Colonic mucosa (tissue), 4 donors: ENCODE measurements at regions not wholly inside any gene's neighbourhood (a gene's known extent, or its start where the extent isn't known, plus 50 kb on each side); places are given as distances from the start of the nearest gene placed in this dataset.

Experiments used
- DNase-seq: peaks from one replicate; pipeline ENCODE4 v3.0.0-alpha.2; 2020
- H3K27ac ChIP-seq: fragments of 200-600 bp; one replicate; pipeline ENCODE4 v1.8.0; 2021
- H3K27me3 ChIP-seq: fragments of 200-600 bp; one replicate; pipeline ENCODE4 v1.8.0; 2021
- H3K36me3 ChIP-seq: fragments of 200-600 bp; one replicate; pipeline ENCODE4 v1.8.0; 2021
- H3K4me1 ChIP-seq: fragments of 200-600 bp; one replicate; pipeline ENCODE4 v1.8.0; 2021; ENCODE audit warnings: mild to moderate bottlenecking
- H3K4me3 ChIP-seq: fragments of 200-600 bp; one replicate; pipeline ENCODE4 v1.8.0; 2021
- H3K9ac ChIP-seq, 2 donors: one replicate each; pipeline ENCODE4 v1.7.0; 2013; ENCODE audit warnings: control low read depth in 2 of 2, low read depth in 2 of 2, low read length in 2 of 2
- H3K9me3 ChIP-seq: fragments of 200-600 bp; one replicate; pipeline ENCODE4 v1.8.0; 2021
- intact Hi-C: fragments of 100-400 bp; cut with DNase I; formaldehyde crosslinking; loops from one replicate; pipeline ENCODE4 v1.14.1; 2022
- TF ChIP-seq, protein P1 (sequence below): fragments of 200-600 bp; IDR thresholded peaks from one replicate; pipeline ENCODE4 v1.8.0; 2022; ENCODE audit warnings: antibody characterized with exemption, mild to moderate bottlenecking
- donor health status: healthy.
- donor health status: DM: no; HTN: no; CAD: no.
- donor health status: DM: no; HTN: no; CAD: no.

GRCh38 chr5:5551499-5551898 lies 129.0 kb downstream of the ICE1 start:
- Histone ChIP-seq H3K27me3 (no peaks in the 10 kb centered on the region), H3K9me3 (no peaks in the 10 kb centered on the region), H3K36me3 (no peaks in the 10 kb centered on the region), H3K9ac (no peak overlapping the region), H3K4me1 (no peaks in the 10 kb centered on the region), H3K27ac (no peak overlapping the region), H3K4me3 (no peak overlapping the region)
- no peak for DNase-seq
- intact Hi-C loops = no loop called here
- TF ChIP-seq, protein P1, sequence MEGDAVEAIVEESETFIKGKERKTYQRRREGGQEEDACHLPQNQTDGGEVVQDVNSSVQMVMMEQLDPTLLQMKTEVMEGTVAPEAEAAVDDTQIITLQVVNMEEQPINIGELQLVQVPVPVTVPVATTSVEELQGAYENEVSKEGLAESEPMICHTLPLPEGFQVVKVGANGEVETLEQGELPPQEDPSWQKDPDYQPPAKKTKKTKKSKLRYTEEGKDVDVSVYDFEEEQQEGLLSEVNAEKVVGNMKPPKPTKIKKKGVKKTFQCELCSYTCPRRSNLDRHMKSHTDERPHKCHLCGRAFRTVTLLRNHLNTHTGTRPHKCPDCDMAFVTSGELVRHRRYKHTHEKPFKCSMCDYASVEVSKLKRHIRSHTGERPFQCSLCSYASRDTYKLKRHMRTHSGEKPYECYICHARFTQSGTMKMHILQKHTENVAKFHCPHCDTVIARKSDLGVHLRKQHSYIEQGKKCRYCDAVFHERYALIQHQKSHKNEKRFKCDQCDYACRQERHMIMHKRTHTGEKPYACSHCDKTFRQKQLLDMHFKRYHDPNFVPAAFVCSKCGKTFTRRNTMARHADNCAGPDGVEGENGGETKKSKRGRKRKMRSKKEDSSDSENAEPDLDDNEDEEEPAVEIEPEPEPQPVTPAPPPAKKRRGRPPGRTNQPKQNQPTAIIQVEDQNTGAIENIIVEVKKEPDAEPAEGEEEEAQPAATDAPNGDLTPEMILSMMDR = no peak

- intact Hi-C loops = no loop called here
- no peaks in the 10 kb centered on the region for H3K36me3 ChIP-seq
- no peak overlapping the region for H3K4me3 ChIP-seq
- TF ChIP-seq, protein P1 = no peak
- H3K4me1 ChIP-seq = no peaks in the 10 kb centered on the region
- no peak overlapping the region for H3K27ac ChIP-seq
- H3K9ac ChIP-seq = no peak overlapping the region
- no peak for DNase-seq
- H3K9me3 ChIP-seq = no peaks in the 10 kb centered on the region
- H3K27me3 ChIP-seq = no peaks in the 10 kb centered on the region
These were observed 123.9 kb downstream of the ICE1 start for GRCh38 chr5:5546408-5546807.

DNA sequence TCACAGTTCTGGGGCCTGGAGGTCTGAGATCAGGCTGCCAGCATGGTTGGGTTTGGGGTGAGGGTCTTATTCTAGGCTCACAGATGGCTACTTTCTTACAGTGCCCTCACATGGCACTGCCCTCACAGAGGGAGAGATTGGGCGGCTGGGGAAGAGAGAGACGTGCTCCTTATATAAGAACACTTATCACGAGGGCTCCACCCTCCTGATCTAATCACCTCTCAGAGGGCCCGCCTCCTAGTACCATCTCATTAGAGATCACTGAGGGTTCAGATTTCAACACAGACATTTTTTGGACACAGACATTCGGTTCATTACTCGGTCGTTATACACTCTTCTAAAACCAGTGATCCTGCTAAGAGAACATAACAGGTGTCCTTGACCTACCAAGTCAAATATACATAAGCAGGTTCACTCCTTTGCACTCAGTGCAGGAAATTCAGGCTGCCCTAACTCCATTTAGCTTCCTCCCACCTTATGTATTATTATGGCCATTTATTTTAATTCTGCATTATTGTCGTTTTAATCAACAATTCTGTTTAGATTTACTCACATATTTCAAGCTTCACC lies 121.7 kb downstream of the ICE1 start:
- H3K9me3 ChIP-seq = no peaks in the 10 kb centered on the region
- TF ChIP-seq, protein P1 = no peak
- no peak overlapping the region for H3K4me3 ChIP-seq
- intact Hi-C loops = no loop called here
- H3K27me3 ChIP-seq = no peaks in the 10 kb centered on the region
- no peaks in the 10 kb centered on the region for H3K36me3 ChIP-seq
- no peak overlapping the region for H3K27ac ChIP-seq
- no peak for DNase-seq
- no peaks in the 10 kb centered on the region for H3K4me1 ChIP-seq
- H3K9ac ChIP-seq = no peak overlapping the region

GRCh38 chr5:5542654-5543053 lies 120.2 kb downstream of the ICE1 start:
- no peak for DNase-seq
- intact Hi-C loops = no loop called here
- no peaks in the 10 kb centered on the region for H3K9me3 ChIP-seq

DNA sequence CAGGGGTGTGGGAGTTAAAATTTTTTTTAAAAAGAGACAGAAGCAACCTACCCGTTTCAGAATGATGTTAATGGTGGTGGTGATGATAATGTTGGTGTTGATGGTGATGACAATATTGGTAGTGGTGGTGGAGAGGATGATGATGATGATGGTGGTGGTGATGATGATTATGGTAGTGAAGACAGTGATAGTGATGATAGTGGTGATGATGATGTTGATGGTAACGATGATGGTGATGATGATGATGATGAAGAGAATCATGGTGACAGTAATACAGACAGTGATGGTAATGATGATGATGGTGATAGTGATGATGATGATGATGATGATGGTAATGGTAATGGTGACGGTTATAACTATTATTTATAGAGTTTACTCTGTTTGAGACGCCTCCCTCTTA lies 117.6 kb downstream of the ICE1 start:
- H3K4me3 ChIP-seq = no peak overlapping the region
- intact Hi-C loops = no loop called here
- H3K9me3 ChIP-seq = no peaks in the 10 kb centered on the region
- no peaks in the 10 kb centered on the region for H3K36me3 ChIP-seq
- no peaks in the 10 kb centered on the region for H3K27me3 ChIP-seq
- no peak for DNase-seq
- TF ChIP-seq, protein P1 = no peak
- no peak overlapping the region for H3K27ac ChIP-seq
- H3K4me1 ChIP-seq = no peaks in the 10 kb centered on the region
- H3K9ac ChIP-seq = no peak overlapping the region

More at GRCh38 chr5:5542654-5543053, 120.2 kb downstream of the ICE1 start:
- H3K27ac ChIP-seq = no peak overlapping the region
- no peak overlapping the region for H3K4me3 ChIP-seq
- no peaks in the 10 kb centered on the region for H3K27me3 ChIP-seq
- TF ChIP-seq, protein P1 = no peak
- H3K4me1 ChIP-seq = no peaks in the 10 kb centered on the region
- H3K9ac ChIP-seq = no peak overlapping the region
- no peaks in the 10 kb centered on the region for H3K36me3 ChIP-seq
